Adrenal gland (tissue), 9 donors: ENCODE measurements at regions not wholly inside any gene's neighbourhood (a gene's known extent, or its start where the extent isn't known, plus 50 kb on each side); places are given as distances from the start of the nearest gene placed in this dataset.

ENCODE experiments used
- DNase-seq, 7 donors: peaks; one replicate each; pipeline ENCODE4 v3.0.0-alpha.2; 2019 to 2020
- H3K27ac ChIP-seq, 5 donors: fragments of 200-600 bp; sonication (generic) in 4 of 5; 1 replicate in 3 of 5; 2 replicates in 2 of 5; pipeline versions ENCODE4 v1.5.1 to v1.8.0; 2016 to 2020; ENCODE audit warnings: mild to moderate bottlenecking in 1 of 5
- H3K27me3 ChIP-seq: fragments of 200-600 bp; 2 replicates; pipeline ENCODE4 v1.8.0; 2021
- H3K36me3 ChIP-seq, 2 donors: fragments of 200-600 bp; replicated peaks in 1 of 2; 1 replicate in 1 of 2; 2 replicates in 1 of 2; pipeline versions ENCODE4 v1.5.1 to v1.8.0; 2018 to 2022
- H3K4me1 ChIP-seq, 2 donors: fragments of 200-600 bp; replicated peaks in 1 of 2; 1 replicate in 1 of 2; 2 replicates in 1 of 2; pipeline versions ENCODE4 v1.5.1 to v1.8.0; 2018 to 2021
- H3K4me3 ChIP-seq, 4 donors: fragments of 200-600 bp; sonication (generic) in 3 of 4; one replicate each; pipeline ENCODE4 v1.5.1; 2016 to 2018
- H3K9me3 ChIP-seq, 3 donors: fragments of 200-600 bp; sonication (generic) in 1 of 3; replicated peaks in 1 of 3; 1 replicate in 2 of 3; 2 replicates in 1 of 3; pipeline versions ENCODE4 v1.5.1 to v1.8.0; 2016 to 2021
- POLR2A ChIP-seq, 2 donors: fragments of 450-650 bp; IDR thresholded peaks; one replicate each; pipeline ENCODE4 v1.6.1; 2017; ENCODE audit warnings: antibody characterized with exemption in 2 of 2, mild to moderate bottlenecking in 2 of 2, moderate library complexity in 1 of 2
- WGBS, 4 donors: extraction: QIAGEN DNeasy Blood & Tissue Kit in 2 of 4; methylation state at CpG; one replicate each; pipeline versions ENCODE4 v1.1.5 to v1.1.7; 2013 to 2017; 5-methylcytosine and 5-hydroxymethylcytosine counted together
- intact Hi-C, 2 donors: fragments of 100-400 bp; cut with DNase I; formaldehyde crosslinking; loops; one replicate each; pipeline versions ENCODE4 v1.14.1 to v1.15.0; 2022 to 2023
- TF ChIP-seq, protein P1 (sequence below), 6 experiments: fragments of 450-650 bp in 4 of 6; fragments of 200-600 bp in 2 of 6; sonication (generic) in 1 of 6; IDR thresholded peaks; 1 replicate in 5 of 6; 2 replicates in 1 of 6; pipeline versions ENCODE4 v1.5.1 to v1.8.0; 2016 to 2021; ENCODE audit warnings: antibody characterized with exemption in 6 of 6, mild to moderate bottlenecking in 2 of 6, moderate library complexity in 1 of 6
- donor health status: healthy with polysubstance abuse.
- donor health status: Bipolar disorder and iron deficiency.
- donor health status: DM: yes; HTN: yes; CAD: no.
- donor health status: DM: no; HTN: no; CAD: no.
- donor health status: DM: no; HTN: no; CAD: no.

DNA sequence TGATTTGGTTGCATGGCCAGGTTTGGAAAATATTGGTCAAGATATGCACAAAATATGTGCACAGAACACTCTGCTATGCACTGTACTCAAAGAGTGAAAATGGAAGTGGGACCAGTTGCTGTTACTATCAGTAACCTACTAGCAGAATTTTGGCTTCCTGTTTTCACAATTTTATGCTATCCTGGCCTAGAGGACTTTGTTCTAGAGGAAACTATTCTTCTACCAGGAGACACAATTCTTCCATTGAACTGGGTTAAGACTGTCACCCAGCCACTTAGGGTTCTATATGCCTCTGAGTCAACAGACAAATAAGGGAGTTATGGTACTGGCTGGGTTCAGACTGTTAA, 431.4 kb upstream of the DCC start:
- H3K9me3 ChIP-seq, result no peaks in the 10 kb centered on the region
- intact Hi-C loops, result no loop called here
- H3K27me3 ChIP-seq, result no peaks in the 10 kb centered on the region
- no peak overlapping the region for H3K4me3 ChIP-seq
- TF ChIP-seq, protein P1, sequence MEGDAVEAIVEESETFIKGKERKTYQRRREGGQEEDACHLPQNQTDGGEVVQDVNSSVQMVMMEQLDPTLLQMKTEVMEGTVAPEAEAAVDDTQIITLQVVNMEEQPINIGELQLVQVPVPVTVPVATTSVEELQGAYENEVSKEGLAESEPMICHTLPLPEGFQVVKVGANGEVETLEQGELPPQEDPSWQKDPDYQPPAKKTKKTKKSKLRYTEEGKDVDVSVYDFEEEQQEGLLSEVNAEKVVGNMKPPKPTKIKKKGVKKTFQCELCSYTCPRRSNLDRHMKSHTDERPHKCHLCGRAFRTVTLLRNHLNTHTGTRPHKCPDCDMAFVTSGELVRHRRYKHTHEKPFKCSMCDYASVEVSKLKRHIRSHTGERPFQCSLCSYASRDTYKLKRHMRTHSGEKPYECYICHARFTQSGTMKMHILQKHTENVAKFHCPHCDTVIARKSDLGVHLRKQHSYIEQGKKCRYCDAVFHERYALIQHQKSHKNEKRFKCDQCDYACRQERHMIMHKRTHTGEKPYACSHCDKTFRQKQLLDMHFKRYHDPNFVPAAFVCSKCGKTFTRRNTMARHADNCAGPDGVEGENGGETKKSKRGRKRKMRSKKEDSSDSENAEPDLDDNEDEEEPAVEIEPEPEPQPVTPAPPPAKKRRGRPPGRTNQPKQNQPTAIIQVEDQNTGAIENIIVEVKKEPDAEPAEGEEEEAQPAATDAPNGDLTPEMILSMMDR (IDR thresholded peaks at IDR 0.05), result no peak
- TF ChIP-seq POLR2A (IDR thresholded peaks at IDR 0.05), result no peak
- H3K27ac ChIP-seq, result no peak overlapping the region
- H3K36me3 ChIP-seq, result no peaks in the 10 kb centered on the region
- DNase-seq, result no peak
- H3K4me1 ChIP-seq, result no peaks in the 10 kb centered on the region

DNA sequence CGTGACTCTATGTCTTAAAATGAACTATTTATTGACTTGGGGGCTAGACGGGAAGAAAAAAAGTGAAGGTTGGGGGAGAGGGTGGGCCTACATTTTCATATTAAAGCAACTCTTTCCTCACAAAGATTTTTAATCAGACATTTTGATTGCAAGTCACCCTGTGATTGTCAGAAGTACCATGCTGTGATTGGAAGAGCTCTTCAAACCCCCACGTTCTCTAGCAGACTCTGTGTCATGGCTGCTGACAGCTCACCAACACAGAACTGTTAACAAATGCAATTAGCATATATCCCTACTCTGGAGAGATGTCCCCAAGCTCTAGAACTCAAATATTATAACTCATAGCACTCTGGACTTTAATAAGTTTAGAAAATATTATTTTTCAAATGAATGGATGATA, 428.4 kb upstream of the DCC start:
- no peaks in the 10 kb centered on the region for H3K9me3 ChIP-seq
- no peaks in the 10 kb centered on the region for H3K27me3 ChIP-seq
- TF ChIP-seq, protein P1 (IDR thresholded peaks at IDR 0.05), result no peak
- TF ChIP-seq POLR2A (IDR thresholded peaks at IDR 0.05), result no peak
- WGBS, 4 donors, result 51 to 71% (median 65%) methylated on average over 3 of the region's 3 CpGs
- intact Hi-C loops, result no loop called here
- H3K4me3 ChIP-seq, result no peak overlapping the region
- H3K36me3 ChIP-seq, result no peaks in the 10 kb centered on the region
- no peak for DNase-seq
- H3K4me1 ChIP-seq, result no peaks in the 10 kb centered on the region
- no peak overlapping the region for H3K27ac ChIP-seq

DNA sequence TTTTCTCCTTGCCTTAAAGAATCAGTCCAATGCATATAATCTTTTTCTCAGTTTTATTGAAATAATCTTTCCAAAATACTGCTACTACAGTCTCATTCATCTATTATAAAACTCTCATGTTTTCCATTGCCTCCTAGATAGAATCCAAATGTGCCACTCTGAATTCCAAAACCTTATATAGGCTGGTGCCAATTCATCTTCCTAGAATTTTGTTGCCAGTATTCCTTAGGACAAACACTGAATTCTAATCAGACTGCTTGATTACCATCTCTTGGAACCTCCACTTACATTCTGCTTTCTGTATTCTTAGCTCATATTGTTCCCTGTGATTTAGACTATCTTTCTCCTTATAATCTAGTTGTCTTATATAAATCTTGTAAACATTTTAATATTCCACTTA, 427.6 kb upstream of the DCC start:
- TF ChIP-seq, protein P1 (IDR thresholded peaks at IDR 0.05), result no peak
- TF ChIP-seq POLR2A (IDR thresholded peaks at IDR 0.05), result no peak
- no peak for DNase-seq
- no peaks in the 10 kb centered on the region for H3K27me3 ChIP-seq
- no peak overlapping the region for H3K27ac ChIP-seq
- H3K9me3 ChIP-seq, result no peaks in the 10 kb centered on the region
- intact Hi-C loops, result no loop called here
- H3K4me1 ChIP-seq, result no peaks in the 10 kb centered on the region
- H3K36me3 ChIP-seq, result no peaks in the 10 kb centered on the region
- H3K4me3 ChIP-seq, result no peak overlapping the region

DNA sequence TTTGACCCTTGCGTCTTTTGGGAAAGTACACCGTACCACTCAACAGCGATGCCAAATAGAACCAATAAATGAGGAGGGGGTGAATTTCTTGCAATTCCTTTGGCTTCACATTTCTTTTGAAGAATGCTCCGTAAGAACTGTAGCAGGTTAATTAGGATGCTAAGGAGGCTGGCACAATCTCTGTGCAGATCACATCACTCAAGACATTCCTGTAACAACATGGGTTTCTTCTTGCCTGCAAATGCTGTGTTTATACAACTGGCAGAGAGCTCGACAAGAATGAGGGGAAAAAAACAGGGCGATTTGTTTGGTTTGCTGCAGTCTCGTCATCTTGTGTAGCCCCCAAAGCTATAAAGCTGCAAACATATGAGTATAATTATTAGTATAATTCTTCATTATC, 424.8 kb upstream of the DCC start:
- Histone ChIP-seq H3K27ac (no peak overlapping the region), H3K36me3 (no peaks in the 10 kb centered on the region), H3K27me3 (no peaks in the 10 kb centered on the region), H3K9me3 (peaks cover 0 to 4% (median 0%) of the 10 kb centered on the region in 3 donors), H3K4me3 (no peak overlapping the region), H3K4me1 (no peaks in the 10 kb centered on the region)
- TF ChIP-seq POLR2A (IDR thresholded peaks at IDR 0.05), result no peak
- TF ChIP-seq, protein P1 (IDR thresholded peaks at IDR 0.05), result no peak
- WGBS, 4 donors, result 32 to 41% (median 36%) methylated on average over 7 of the region's 7 CpGs
- intact Hi-C loops, result no loop called here
- DNase-seq, result no peak
